Upper lobe of right lung (tissue), 1 donor: ENCODE measurements at regions not wholly inside any gene's neighbourhood (a gene's known extent, or its start where the extent isn't known, plus 50 kb on each side); places are given as distances from the start of the nearest gene placed in this dataset.

ENCODE experiments used
- ATAC-seq: fragments of 200-7000 bp; cut with Tn5 transposase; one replicate; pipeline ENCODE4 v1.9.1; 2020; ENCODE audit warnings: mild to moderate bottlenecking, moderate library complexity
- DNase-seq: peaks from one replicate; pipeline ENCODE4 v3.0.0-alpha.2; 2020
- H3K27ac ChIP-seq: fragments of 200-600 bp; one replicate; pipeline ENCODE4 v1.8.0; 2022
- H3K27me3 ChIP-seq: fragments of 200-600 bp; one replicate; pipeline ENCODE4 v1.8.0; 2022; ENCODE audit warnings: mild to moderate bottlenecking
- H3K36me3 ChIP-seq: fragments of 200-600 bp; one replicate; pipeline ENCODE4 v1.8.0; 2022
- H3K4me1 ChIP-seq: fragments of 200-600 bp; one replicate; pipeline ENCODE4 v1.8.0; 2022
- H3K4me3 ChIP-seq: fragments of 200-600 bp; one replicate; pipeline ENCODE4 v1.8.0; 2022; ENCODE audit warnings: mild to moderate bottlenecking
- H3K9me3 ChIP-seq: fragments of 200-600 bp; one replicate; pipeline ENCODE4 v1.8.0; 2022
- intact Hi-C: fragments of 100-400 bp; cut with DNase I; formaldehyde crosslinking; loops from one replicate; pipeline ENCODE4 v1.11.0; 2022
- TF ChIP-seq, protein P1 (sequence below): fragments of 200-600 bp; IDR thresholded peaks from one replicate; pipeline ENCODE4 v1.8.0; 2022; ENCODE audit warnings: antibody characterized with exemption
- donor health status: DM: no; HTN: yes; CAD: no; lungs with severe emphysema.

DNA sequence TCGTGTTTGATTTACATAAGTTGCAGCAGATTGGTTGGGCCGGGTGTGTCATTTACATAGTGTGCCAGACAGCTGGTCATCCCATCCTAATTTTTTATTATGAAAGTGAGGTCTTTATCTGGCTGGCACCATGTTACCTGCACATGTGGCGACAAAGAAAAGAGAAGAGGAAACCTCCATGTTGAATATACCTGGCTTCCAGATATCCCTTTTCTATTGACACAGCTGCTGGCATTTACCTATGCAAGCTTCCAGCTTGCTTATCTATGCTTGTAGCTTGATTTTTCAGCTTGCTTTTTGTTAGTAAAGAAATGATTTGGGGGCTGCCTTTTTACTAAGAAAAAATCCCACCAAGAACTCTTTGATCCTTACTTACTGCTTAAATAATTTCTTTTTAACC, 681.3 kb upstream of the SLITRK1 start:
- H3K4me3 ChIP-seq: no peak overlapping the region
- TF ChIP-seq, protein P1, sequence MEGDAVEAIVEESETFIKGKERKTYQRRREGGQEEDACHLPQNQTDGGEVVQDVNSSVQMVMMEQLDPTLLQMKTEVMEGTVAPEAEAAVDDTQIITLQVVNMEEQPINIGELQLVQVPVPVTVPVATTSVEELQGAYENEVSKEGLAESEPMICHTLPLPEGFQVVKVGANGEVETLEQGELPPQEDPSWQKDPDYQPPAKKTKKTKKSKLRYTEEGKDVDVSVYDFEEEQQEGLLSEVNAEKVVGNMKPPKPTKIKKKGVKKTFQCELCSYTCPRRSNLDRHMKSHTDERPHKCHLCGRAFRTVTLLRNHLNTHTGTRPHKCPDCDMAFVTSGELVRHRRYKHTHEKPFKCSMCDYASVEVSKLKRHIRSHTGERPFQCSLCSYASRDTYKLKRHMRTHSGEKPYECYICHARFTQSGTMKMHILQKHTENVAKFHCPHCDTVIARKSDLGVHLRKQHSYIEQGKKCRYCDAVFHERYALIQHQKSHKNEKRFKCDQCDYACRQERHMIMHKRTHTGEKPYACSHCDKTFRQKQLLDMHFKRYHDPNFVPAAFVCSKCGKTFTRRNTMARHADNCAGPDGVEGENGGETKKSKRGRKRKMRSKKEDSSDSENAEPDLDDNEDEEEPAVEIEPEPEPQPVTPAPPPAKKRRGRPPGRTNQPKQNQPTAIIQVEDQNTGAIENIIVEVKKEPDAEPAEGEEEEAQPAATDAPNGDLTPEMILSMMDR: no peak
- no peak for DNase-seq
- H3K4me1 ChIP-seq: no peaks in the 10 kb centered on the region
- no peak overlapping the region for H3K27ac ChIP-seq
- intact Hi-C loops: no loop called here
- H3K9me3 ChIP-seq: no peaks in the 10 kb centered on the region
- no peaks in the 10 kb centered on the region for H3K36me3 ChIP-seq
- H3K27me3 ChIP-seq: no peaks in the 10 kb centered on the region
- ATAC-seq: no peak

- no peaks in the 10 kb centered on the region for H3K36me3 ChIP-seq
- TF ChIP-seq, protein P1: no peak
- ATAC-seq (no peak), DNase-seq (no peak)
- no peak overlapping the region for H3K4me3 ChIP-seq
- H3K27ac ChIP-seq: no peak overlapping the region
- no peaks in the 10 kb centered on the region for H3K9me3 ChIP-seq
- intact Hi-C loops: no loop called here
- no peaks in the 10 kb centered on the region for H3K4me1 ChIP-seq
- no peaks in the 10 kb centered on the region for H3K27me3 ChIP-seq
Observed at GRCh38 chr13:84553227-84553626, 671.0 kb upstream of the SLITRK1 start.

GRCh38 chr13:84543962-84544361, 661.7 kb upstream of the SLITRK1 start:
- intact Hi-C loops: no loop called here
- no peaks in the 10 kb centered on the region for H3K36me3 ChIP-seq
- TF ChIP-seq, protein P1: no peak
- ATAC-seq (no peak), DNase-seq (no peak)
- no peak overlapping the region for H3K27ac ChIP-seq
- no peaks in the 10 kb centered on the region for H3K4me1 ChIP-seq
- no peaks in the 10 kb centered on the region for H3K27me3 ChIP-seq
- H3K9me3 ChIP-seq: no peaks in the 10 kb centered on the region
- H3K4me3 ChIP-seq: no peak overlapping the region

DNA sequence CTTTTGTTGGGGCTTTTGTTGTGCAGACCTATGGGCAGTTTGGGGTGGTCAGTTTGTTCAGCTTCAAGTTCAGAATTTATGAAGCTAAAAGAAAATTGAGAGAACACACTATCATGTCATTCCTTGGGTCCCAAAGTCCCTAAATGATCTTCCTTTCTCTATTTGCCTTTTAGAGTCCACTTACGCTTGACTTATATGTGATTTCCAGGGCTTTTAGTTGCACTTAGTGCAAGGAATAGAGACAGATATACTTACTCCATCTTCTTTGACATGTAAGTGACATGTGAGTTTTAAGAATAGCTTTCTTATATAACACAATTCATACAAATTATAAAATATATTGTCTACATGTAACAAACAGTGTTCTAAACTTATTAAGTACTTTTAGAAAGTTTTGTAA, 660.1 kb upstream of the SLITRK1 start:
- H3K27ac ChIP-seq: no peak overlapping the region
- no peaks in the 10 kb centered on the region for H3K9me3 ChIP-seq
- H3K4me1 ChIP-seq: no peaks in the 10 kb centered on the region
- ATAC-seq (no peak), DNase-seq (no peak)
- no peaks in the 10 kb centered on the region for H3K36me3 ChIP-seq
- intact Hi-C loops: no loop called here
- TF ChIP-seq, protein P1: no peak
- no peak overlapping the region for H3K4me3 ChIP-seq
- no peaks in the 10 kb centered on the region for H3K27me3 ChIP-seq

DNA sequence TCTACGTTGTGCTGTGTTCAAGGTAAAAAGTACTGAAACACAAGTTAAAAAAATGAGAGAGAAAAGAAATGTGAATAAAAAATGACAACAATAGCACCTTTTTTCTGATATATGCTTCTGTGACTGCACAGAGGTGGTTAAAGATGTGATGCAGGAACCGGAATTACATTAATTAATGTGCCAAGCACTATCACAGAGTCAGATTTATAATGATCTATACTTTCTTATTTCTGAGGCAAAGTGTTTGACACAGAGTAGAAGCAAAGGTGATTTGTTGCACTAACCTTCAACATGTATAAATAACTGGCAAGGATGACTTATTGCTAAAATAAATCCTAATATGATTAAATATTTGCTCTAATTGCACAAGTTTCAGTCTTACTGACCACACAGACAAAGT, 654.6 kb upstream of the SLITRK1 start:
- Histone ChIP-seq H3K27me3 (no peaks in the 10 kb centered on the region), H3K27ac (no peak overlapping the region), H3K9me3 (no peaks in the 10 kb centered on the region), H3K4me3 (no peak overlapping the region), H3K36me3 (no peaks in the 10 kb centered on the region), H3K4me1 (no peaks in the 10 kb centered on the region)
- intact Hi-C loops: no loop called here
- DNase-seq (no peak), ATAC-seq (no peak)
- TF ChIP-seq, protein P1: no peak

DNA sequence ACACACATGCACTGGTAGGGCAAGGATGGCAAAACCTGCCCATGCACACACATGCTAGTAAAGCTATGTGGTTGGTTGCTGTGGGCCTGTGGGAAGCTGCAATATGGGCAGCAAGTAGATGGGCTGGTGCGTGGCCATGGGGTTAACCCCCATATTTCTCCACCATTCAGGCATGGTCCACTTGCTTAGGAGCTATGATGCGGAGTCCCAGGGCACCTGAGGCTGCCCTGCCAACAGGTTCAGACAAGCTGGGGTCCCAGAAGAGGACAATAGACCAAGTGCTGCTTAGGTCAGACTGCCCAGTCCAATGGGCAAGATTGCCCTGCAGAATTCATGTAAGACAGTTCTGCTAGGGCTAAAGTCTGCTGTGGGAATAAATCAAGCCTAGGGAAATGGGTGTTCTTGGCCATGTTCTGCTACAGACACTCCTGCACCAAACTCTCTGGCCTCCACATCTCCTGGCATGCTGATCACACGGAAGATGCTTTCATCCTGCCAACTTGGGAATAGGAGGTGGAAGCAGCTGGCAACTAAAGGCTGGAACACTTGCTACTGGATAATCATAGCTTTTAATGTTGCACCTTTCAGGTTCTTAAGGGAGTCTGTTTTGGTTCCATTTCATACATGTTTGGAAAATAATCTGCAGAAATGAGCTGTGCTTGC, 646.3 kb upstream of the SLITRK1 start:
- H3K4me3 ChIP-seq: no peak overlapping the region
- TF ChIP-seq, protein P1: no peak
- H3K36me3 ChIP-seq: no peaks in the 10 kb centered on the region
- H3K4me1 ChIP-seq: no peaks in the 10 kb centered on the region
- no peaks in the 10 kb centered on the region for H3K9me3 ChIP-seq
- DNase-seq (peak; percentile 41), ATAC-seq (peak; percentile 20)
- no peaks in the 10 kb centered on the region for H3K27me3 ChIP-seq
- no peak overlapping the region for H3K27ac ChIP-seq
- intact Hi-C loops: no loop called here
